ENCODE measurements at regions not wholly inside any gene's neighbourhood (a gene's known extent, or its start where the extent isn't known, plus 50 kb on each side); places are given as distances from the start of the nearest gene placed in this dataset.
"Not testable (repeated sequence)": the region's sequence is repeated elsewhere in the genome, so short reads cannot be mapped to it uniquely, and the experiment has no call there.

- not testable (repeated sequence) for H3K9me3 ChIP-seq (ENCODE audit: control insufficient read depth, insufficient read depth, low read length); H3K9ac ChIP-seq (ENCODE audit: low read depth, low read length); H3K27me3 ChIP-seq (ENCODE audit: control insufficient read depth, insufficient read depth, low read length); H3K4me3 ChIP-seq (ENCODE audit: low read depth, low read length); H3K36me3 ChIP-seq (ENCODE audit: control insufficient read depth, insufficient read depth, low read length); H3K4me1 ChIP-seq (ENCODE audit: control insufficient read depth, insufficient read depth, low read length)
Observed at GRCh38 chr20:26073972-26074371, 377.3 kb upstream of the ZNF337 start.

GRCh38 chr20:26059324-26059723 is 362.7 kb upstream of the ZNF337 start:
- not testable (repeated sequence) for H3K36me3 ChIP-seq (ENCODE audit: control insufficient read depth, insufficient read depth, low read length); H3K9me3 ChIP-seq (ENCODE audit: control insufficient read depth, insufficient read depth, low read length); H3K4me3 ChIP-seq (ENCODE audit: low read depth, low read length); H3K27me3 ChIP-seq (ENCODE audit: control insufficient read depth, insufficient read depth, low read length); H3K9ac ChIP-seq (ENCODE audit: low read depth, low read length); H3K4me1 ChIP-seq (ENCODE audit: control insufficient read depth, insufficient read depth, low read length)

DNA sequence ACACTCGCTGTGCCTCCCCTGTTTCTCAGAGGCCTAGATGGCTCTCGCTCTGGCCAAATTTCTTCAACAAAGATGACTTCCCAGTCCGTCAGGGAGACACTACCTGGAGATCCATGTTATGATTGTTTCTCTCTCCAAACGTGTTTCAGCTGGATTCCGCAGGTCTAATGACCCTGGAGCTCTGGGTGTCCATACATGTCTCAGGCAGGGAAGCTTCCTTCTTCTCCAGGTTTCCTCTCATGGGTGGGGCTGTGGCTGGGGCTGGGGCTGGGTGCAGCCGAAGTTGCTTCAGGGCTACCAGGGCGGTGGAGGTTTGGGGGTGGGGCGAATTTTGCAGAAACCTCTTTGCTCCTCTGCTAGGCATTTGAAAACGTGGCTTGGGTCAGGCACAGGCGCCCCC is 361.8 kb upstream of the ZNF337 start:
- not testable (repeated sequence) for H3K4me1 ChIP-seq (ENCODE audit: control insufficient read depth, insufficient read depth, low read length); H3K9ac ChIP-seq (ENCODE audit: low read depth, low read length); H3K36me3 ChIP-seq (ENCODE audit: control insufficient read depth, insufficient read depth, low read length); H3K4me3 ChIP-seq (ENCODE audit: low read depth, low read length); H3K27me3 ChIP-seq (ENCODE audit: control insufficient read depth, insufficient read depth, low read length); H3K9me3 ChIP-seq (ENCODE audit: control insufficient read depth, insufficient read depth, low read length)

DNA sequence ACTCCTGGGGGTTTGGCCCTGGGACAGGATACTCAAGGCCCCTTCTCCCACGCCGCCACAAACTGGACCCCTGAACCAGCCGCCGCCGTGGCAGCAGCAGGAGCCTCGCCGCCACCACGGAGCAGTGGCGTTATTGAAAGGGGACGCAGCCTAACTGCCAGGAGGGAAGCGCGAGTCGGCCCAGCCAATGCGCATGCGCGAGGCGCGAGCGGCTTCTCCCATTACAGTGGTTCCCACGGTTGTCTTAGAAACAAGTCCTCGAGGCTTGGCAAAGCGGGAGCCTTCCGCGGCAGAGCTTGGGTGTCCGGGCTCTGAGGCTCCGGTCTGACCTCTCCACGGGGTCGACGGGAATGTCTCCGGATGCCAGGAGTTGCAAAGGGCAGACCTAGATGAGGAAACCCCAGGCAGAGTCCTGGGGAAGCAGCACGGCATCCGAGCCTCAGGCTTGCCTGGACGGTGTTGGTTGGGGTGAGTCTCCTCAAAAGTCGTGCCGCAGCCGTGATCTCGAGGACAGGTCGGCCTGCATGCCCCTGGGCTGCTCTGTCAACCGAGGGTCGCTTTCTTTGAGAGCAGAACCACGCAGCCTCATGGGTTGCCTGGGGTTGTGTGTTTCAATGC is 360.6 kb upstream of the ZNF337 start:
- not testable (repeated sequence) for H3K9ac ChIP-seq (ENCODE audit: low read depth, low read length); H3K9me3 ChIP-seq (ENCODE audit: control insufficient read depth, insufficient read depth, low read length); H3K4me3 ChIP-seq (ENCODE audit: low read depth, low read length); H3K4me1 ChIP-seq (ENCODE audit: control insufficient read depth, insufficient read depth, low read length); H3K36me3 ChIP-seq (ENCODE audit: control insufficient read depth, insufficient read depth, low read length); H3K27me3 ChIP-seq (ENCODE audit: control insufficient read depth, insufficient read depth, low read length)

GRCh38 chr20:26025792-26026191 is 329.1 kb upstream of the ZNF337 start:
- not testable (repeated sequence) for H3K4me3 ChIP-seq (ENCODE audit: low read depth, low read length); H3K4me1 ChIP-seq (ENCODE audit: control insufficient read depth, insufficient read depth, low read length); H3K9ac ChIP-seq (ENCODE audit: low read depth, low read length); H3K9me3 ChIP-seq (ENCODE audit: control insufficient read depth, insufficient read depth, low read length); H3K36me3 ChIP-seq (ENCODE audit: control insufficient read depth, insufficient read depth, low read length); H3K27me3 ChIP-seq (ENCODE audit: control insufficient read depth, insufficient read depth, low read length)

DNA sequence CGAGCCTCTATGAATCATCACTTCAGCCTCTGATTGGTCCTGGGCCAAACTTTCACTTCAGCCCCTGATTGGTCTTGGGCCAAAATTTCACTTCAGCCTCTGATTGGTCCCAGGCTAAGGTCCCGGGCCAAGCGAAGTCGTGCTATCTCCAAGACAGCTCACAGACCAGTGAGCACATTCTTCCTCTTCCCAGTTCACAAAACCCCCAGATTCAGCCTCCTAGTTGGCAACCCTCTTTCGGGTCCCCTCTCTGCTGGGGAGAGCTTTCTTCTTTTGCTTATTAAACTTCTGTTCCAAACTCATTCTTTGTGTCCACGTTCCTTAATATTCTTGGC is 314.3 kb upstream of the ZNF337 start:
- H3K4me1 ChIP-seq (ENCODE audit: control insufficient read depth, insufficient read depth, low read length); H3K9ac ChIP-seq (ENCODE audit: low read depth, low read length); H3K4me3 ChIP-seq (ENCODE audit: low read depth, low read length); H3K27me3 ChIP-seq (ENCODE audit: control insufficient read depth, insufficient read depth, low read length); H3K9me3 ChIP-seq (ENCODE audit: control insufficient read depth, insufficient read depth, low read length); H3K36me3 ChIP-seq (ENCODE audit: control insufficient read depth, insufficient read depth, low read length): not testable (repeated sequence)

GRCh38 chr20:26010224-26010941 is 313.7 kb upstream of the ZNF337 start:
- H3K9ac ChIP-seq (ENCODE audit: low read depth, low read length); H3K36me3 ChIP-seq (ENCODE audit: control insufficient read depth, insufficient read depth, low read length); H3K27me3 ChIP-seq (ENCODE audit: control insufficient read depth, insufficient read depth, low read length); H3K4me3 ChIP-seq (ENCODE audit: low read depth, low read length); H3K4me1 ChIP-seq (ENCODE audit: control insufficient read depth, insufficient read depth, low read length); H3K9me3 ChIP-seq (ENCODE audit: control insufficient read depth, insufficient read depth, low read length): not testable (repeated sequence)

GRCh38 chr20:26009402-26010223 is 313.0 kb upstream of the ZNF337 start:
- not testable (repeated sequence) for H3K9ac ChIP-seq (ENCODE audit: low read depth, low read length)

GRCh38 chr20:26008026-26008425 is 311.4 kb upstream of the ZNF337 start:
- H3K9ac ChIP-seq (ENCODE audit: low read depth, low read length); H3K4me3 ChIP-seq (ENCODE audit: low read depth, low read length); H3K4me1 ChIP-seq (ENCODE audit: control insufficient read depth, insufficient read depth, low read length); H3K9me3 ChIP-seq (ENCODE audit: control insufficient read depth, insufficient read depth, low read length); H3K27me3 ChIP-seq (ENCODE audit: control insufficient read depth, insufficient read depth, low read length); H3K36me3 ChIP-seq (ENCODE audit: control insufficient read depth, insufficient read depth, low read length): not testable (repeated sequence)

More at GRCh38 chr20:26009402-26010223, 313.0 kb upstream of the ZNF337 start:
- not testable (repeated sequence) for H3K4me1 ChIP-seq (ENCODE audit: control insufficient read depth, insufficient read depth, low read length); H3K9me3 ChIP-seq (ENCODE audit: control insufficient read depth, insufficient read depth, low read length); H3K27me3 ChIP-seq (ENCODE audit: control insufficient read depth, insufficient read depth, low read length); H3K36me3 ChIP-seq (ENCODE audit: control insufficient read depth, insufficient read depth, low read length); H3K4me3 ChIP-seq (ENCODE audit: low read depth, low read length)

DNA sequence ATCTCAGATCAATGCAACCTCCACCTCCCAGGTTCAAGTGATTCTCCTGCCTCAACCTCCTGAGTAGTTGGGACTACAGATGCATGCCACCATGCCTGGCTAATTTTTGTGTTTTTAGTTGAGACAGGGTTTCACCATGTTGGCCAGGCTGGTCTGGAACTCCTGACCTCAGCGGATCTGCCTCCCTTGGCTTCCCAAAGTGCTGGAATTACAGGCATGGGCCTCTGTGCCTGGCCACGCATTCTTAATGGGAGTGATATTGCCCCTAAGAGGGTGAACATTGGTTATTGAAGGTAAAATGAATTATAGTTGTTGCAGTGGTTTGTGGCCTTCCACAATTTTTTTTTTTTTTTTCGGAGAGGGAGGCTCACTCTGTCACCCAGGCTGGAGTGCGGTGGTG is 309.5 kb upstream of the ZNF337 start:
- not testable (repeated sequence) for H3K9me3 ChIP-seq (ENCODE audit: control insufficient read depth, insufficient read depth, low read length); H3K4me3 ChIP-seq (ENCODE audit: low read depth, low read length); H3K27me3 ChIP-seq (ENCODE audit: control insufficient read depth, insufficient read depth, low read length); H3K9ac ChIP-seq (ENCODE audit: low read depth, low read length); H3K4me1 ChIP-seq (ENCODE audit: control insufficient read depth, insufficient read depth, low read length); H3K36me3 ChIP-seq (ENCODE audit: control insufficient read depth, insufficient read depth, low read length)

- not testable (repeated sequence) for H3K9me3 ChIP-seq (ENCODE audit: control insufficient read depth, insufficient read depth, low read length); H3K27me3 ChIP-seq (ENCODE audit: control insufficient read depth, insufficient read depth, low read length); H3K4me3 ChIP-seq (ENCODE audit: low read depth, low read length); H3K9ac ChIP-seq (ENCODE audit: low read depth, low read length); H3K4me1 ChIP-seq (ENCODE audit: control insufficient read depth, insufficient read depth, low read length); H3K36me3 ChIP-seq (ENCODE audit: control insufficient read depth, insufficient read depth, low read length)
Observed at GRCh38 chr20:26003959-26004358, 307.3 kb upstream of the ZNF337 start.

DNA sequence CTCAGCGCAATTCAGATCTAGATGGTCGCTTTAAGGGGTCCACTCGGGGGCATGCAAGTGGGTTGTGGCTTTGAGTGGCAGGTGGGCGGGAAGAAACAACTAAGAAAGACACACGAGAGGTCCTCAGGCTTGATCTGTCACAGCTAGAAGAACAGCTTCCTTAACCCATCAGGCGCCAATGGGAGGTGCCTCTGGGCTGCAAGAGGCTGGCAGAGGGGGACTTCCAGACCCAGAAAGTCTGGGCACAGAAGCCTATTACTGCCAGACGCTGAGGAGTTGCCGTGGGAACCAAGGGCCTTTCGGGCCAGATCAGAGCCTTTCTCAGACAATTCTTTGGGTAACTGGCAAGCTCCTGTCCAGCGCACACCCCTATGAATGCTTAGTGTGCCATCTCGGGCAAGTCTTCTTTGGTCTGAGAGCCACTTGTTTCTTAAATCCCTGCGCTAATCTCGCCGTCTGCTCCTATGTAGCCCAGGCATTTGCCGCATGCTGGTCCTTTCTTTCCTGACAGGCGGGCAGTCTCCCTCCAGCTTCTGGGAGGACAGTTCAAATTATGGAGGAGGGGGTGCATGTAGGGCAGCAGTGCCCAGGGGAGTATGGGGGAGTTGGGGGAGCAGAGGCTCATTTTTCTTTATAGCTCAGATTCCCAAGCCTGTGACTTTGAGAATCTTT is 300.9 kb upstream of the ZNF337 start:
- H3K4me3 ChIP-seq (ENCODE audit: low read depth, low read length); H3K4me1 ChIP-seq (ENCODE audit: control insufficient read depth, insufficient read depth, low read length); H3K9ac ChIP-seq (ENCODE audit: low read depth, low read length); H3K27me3 ChIP-seq (ENCODE audit: control insufficient read depth, insufficient read depth, low read length); H3K9me3 ChIP-seq (ENCODE audit: control insufficient read depth, insufficient read depth, low read length); H3K36me3 ChIP-seq (ENCODE audit: control insufficient read depth, insufficient read depth, low read length): not testable (repeated sequence)

Data from iPS-15b (cell line).